HG02884 (cell line): ENCODE measurements at regions not wholly inside any gene's neighbourhood (a gene's known extent, or its start where the extent isn't known, plus 50 kb on each side); places are given as distances from the start of the nearest gene placed in this dataset.
"Not testable (repeated sequence)": the region's sequence is repeated elsewhere in the genome, so short reads cannot be mapped to it uniquely, and the experiment has no call there.

Experiments
- ATAC-seq: cut with Tn5 transposase; IDR thresholded peaks from one replicate; pipeline ENCODE4 v1.9.1; 2021; ENCODE audit warnings: mild to moderate bottlenecking, moderate library complexity; ENCODE audit not compliant: unreplicated experiment

- ATAC-seq: no peak
Measured at GRCh38 chr20:56914532-56914931, 285.4 kb downstream of the TFAP2C start.

DNA sequence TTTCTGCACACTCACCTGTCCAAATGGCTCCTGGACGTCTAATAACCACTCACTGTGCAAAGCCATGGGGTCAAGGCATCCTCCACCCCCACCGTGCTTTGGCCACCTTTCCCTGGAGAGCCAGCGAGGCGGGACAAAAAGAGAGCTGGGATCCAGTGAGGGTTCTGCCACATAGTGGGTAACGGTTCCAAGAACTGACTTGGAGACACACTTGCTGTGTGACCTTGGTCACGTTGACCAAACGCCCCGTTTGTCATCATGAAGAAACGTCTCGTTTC is 287.2 kb downstream of the TFAP2C start:
- ATAC-seq: no peak

GRCh38 chr20:56920041-56920440 is 290.9 kb downstream of the TFAP2C start:
- ATAC-seq: not testable (repeated sequence)

DNA sequence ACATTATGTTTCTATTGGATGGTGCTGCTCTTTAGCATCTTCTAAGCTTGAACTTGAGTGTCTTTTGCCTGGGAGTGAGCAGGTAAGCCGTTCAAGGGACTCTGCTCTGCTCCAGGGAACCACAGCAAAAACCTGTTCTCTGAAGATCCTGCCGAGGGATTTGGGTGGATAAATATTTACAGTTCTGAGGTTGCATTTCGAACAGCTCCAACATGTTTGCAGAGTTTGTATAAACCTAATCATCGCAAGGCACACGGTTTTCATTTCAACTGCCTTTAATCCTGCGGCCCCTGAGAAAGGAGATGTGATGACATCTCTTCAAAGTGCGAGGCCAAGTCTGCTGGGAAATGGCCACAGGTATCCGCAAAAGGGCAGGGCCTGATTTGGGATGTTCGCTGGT is 293.4 kb downstream of the TFAP2C start:
- ATAC-seq: no peak

- no peak for ATAC-seq
Measured at GRCh38 chr20:56924292-56925081, 295.4 kb downstream of the TFAP2C start.

DNA sequence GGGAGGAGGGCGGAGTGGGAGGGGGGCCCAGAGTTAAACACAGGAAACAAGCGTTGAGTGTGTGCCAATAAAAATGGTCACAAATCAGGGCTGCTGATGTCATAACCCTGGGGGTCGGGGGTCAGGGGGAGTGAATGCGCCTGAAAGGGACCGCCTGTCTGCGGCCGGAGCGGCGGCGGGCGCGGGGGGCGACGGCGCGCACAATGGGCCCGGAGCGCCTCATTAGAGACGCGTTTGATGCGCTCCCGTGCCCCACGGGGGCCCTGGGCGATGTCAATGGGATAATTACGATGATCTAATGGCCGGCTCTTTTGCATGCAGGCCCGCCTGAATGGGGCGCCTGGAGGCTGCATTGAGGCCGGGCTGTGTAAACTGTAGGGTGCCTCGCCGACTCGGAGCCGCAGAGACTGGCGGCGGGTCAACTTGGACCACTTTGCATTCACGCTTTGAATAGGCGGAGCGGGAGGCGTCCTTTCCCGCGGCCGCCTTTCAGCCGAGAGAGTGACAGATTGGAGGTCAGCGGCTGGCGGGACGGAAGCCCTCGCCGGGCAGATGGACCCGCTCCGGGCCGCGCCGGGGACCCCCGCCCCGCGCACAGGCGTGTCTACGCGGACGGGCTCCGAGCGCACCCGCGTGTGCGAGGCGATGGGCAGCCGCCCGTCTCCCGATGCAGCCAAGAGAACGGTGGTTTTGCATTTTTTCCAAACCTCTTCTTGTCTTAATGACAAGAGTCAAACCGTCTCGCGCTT is 296.1 kb downstream of the TFAP2C start:
- ATAC-seq: no peak

DNA sequence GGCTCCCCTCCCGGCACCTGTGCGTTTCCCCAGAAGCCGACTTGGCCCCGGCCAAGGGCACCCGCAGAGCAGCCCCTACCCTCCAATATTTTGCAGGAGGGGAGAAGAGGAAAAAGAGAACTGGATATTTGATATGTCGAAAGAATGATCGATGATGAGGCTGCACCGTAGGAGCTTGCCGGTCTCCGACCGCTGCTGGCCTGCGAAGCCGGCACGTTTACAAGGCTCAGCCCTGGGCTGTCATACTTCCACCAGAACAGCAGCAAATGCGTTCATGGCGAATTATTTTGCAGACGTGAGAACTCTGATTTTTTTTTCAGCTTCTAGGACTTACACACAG is 296.7 kb downstream of the TFAP2C start:
- ATAC-seq: no peak

DNA sequence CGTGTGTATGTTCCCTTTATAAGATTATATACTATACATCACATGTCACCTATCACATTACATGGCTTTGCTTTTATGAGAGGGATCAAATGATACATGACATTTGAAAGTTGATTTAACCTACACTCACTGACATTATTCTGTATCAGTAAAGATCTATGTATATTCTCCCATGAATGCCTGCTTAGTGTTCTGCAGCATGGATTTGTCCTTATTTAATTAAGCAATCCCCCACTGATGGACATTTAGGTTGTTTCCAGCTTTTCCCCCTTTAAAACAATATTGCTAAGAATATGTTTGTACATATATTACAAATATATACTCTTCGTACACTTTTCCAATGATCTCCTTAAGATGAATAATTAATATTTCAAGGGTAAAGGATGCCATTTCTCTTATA is 297.4 kb downstream of the TFAP2C start:
- ATAC-seq: no peak

GRCh38 chr20:56927127-56927526 is 298.0 kb downstream of the TFAP2C start:
- no peak for ATAC-seq

GRCh38 chr20:56928007-56928406 is 298.9 kb downstream of the TFAP2C start:
- ATAC-seq: no peak

DNA sequence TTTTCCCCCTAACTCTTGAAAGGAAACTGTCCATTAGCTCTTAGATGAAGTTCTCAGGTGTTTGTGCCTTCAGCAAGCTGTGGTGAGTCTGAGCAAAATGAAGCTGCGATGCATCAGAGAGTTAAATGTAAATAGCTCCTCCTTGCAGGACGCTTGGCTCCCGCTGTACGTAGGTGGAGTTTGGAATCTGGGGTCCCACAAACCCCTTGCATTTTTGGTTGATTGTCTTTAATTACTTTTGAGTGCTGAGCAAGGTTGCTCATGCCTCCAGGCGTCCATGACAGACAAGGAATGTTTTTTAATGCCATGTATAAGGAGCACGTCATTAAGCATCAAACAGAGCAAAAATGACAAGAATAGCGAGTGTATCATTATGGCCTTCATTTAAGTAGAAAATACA is 300.5 kb downstream of the TFAP2C start:
- ATAC-seq: no peak

GRCh38 chr20:56930876-56931275 is 301.8 kb downstream of the TFAP2C start:
- no peak for ATAC-seq

GRCh38 chr20:56932575-56933330 is 303.6 kb downstream of the TFAP2C start:
- ATAC-seq: no peak

DNA sequence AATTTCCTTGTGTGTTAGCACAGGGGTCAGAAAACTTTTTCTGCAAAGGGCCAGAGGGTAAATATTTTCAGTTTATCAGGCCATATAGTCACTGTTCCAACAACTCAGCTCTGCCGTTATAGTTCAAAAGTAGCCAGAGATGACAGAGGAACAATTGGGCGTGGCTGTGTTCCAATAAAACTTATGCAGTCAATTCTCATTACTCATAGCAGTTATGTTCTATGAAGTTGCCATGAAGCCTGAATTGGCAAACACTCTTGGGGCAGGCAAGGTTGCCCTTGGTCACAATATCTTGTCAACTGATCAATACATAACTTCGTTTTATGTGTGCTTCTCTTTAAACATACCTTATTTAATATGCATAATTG is 304.2 kb downstream of the TFAP2C start:
- no peak for ATAC-seq

GRCh38 chr20:56934888-56935287 is 305.8 kb downstream of the TFAP2C start:
- ATAC-seq: no peak

- no peak for ATAC-seq
Measured at GRCh38 chr20:56940466-56940865, 311.4 kb downstream of the TFAP2C start.

DNA sequence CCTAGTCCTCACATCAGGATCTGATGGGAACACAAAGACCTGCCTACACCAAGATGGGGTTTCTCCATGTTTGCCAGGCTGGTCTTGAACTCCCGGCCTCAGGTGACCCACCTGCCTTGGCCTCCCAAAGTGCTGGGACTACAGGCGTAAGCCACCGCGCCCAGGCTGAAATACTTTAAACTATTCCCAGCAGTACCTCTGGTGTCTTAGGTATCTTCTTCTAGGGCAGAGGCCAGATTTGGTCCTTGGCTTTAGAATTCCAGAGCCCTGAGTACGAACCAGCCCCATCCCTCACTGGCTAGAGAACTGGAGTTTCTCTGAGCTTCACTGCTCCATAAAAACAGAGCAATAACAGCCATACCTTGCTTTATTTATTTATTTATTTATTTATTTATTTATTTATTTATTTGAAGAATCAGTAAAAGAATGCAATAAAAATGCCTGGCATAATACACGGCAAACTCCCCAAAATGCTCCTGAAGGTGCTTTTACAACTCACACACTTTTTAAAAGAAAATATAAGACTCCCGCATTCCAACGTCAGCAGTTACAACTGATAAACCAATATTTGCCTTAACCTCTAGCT is 312.1 kb downstream of the TFAP2C start:
- no peak for ATAC-seq

DNA sequence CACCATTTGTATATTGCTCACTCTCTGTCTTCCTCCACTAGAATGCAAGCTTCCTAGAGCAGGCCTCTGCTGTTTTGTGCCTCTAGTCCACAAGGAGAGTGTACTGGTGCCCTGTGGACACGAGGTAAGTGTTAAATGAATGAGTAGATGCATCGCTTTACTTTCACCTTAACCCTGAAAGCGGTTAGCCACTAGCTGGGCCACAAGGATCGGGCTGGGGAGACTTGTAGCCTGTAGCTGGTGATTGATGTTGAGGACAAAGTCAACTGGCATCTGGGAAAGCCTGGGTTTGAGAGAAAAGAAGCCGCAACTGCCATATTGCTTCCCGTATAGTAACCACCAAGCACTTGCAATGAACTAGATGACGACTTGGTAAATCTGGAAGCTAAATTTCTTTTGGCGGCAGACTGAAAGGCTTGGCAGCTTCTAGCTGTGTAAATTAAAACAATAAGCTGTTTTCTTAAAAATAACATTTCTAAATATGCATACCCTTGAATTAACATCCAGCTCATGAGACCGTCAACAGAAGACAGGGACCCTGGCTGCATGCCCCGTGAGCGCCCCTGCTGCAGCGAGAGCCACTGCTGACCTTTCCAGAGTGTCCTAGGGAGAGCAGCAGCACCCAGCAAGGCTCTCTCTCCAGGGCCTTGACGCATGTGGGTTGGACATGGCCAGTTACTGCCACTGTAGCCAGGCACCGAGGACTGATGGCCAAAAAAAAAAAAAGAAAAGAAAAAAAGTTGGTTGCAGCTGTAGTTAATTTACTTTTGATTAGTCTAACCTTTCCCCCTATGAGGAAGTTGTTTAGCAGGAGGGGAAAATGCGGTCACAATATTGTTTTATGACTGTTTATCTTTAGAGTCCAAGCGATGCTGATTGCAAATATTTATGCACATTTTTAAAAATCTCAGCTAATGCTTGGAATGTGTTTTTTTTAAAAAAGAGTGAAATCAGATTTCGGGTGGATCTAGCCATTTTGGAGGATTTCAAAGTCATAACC is 315.1 kb downstream of the TFAP2C start:
- ATAC-seq: no peak

DNA sequence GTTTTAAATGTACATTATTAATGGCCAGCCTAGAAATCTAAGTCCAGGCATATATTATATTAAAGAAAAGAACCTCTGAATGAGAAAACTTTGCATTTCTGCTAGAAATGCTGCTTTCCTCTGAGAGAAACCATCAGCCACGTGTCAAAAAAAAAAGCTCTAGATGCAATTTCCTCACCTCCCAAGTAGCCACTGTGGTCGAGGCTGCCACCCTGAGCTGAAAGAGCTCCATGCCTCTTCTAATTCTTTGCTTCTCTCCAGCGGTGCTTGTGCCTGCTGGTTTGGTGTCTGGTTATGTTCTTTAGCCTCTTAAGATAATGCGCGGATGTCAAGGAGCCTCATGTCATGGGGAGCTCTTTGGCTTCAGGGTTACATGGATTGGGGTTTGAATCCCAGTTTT is 316.0 kb downstream of the TFAP2C start:
- ATAC-seq: no peak

DNA sequence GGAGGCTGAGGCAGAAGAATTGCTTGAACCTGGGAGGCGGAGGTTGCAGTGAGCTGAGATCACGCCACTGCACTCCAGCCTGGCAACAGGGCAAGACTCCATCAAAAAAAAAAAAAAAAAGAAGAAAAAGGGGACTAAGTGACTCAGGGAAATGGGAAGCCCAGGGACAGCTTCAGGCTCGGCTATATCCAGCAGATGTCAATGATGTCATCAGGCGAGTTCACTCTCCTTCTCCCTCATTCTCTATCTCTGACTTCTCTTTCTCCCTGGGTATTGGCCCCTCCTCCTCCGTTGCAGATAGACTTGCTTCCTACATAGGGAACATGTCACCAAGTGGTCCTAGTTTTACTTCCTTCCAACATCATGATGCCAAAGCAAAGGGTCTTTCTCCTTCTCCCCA is 316.8 kb downstream of the TFAP2C start:
- no peak for ATAC-seq

GRCh38 chr20:56949318-56949717 is 317.1 kb downstream of the BMP7 start:
- ATAC-seq: no peak
